PC-9 (cell line): ENCODE measurements at regions not wholly inside any gene's neighbourhood (a gene's known extent, or its start where the extent isn't known, plus 50 kb on each side); places are given as distances from the start of the nearest gene placed in this dataset.

Experiments
- BruUV-seq: library from RNA; stranded (reverse); fragments of 400-500 nt; replicated peaks from 2 replicates; lab custom pipeline; 2021; lab: Mats Ljungman, UMichigan
- CTCF ChIA-PET: fragments of 300-600 bp; sonication (Branson Sonifier 250); formaldehyde crosslinking; loops from one replicate; lab custom pipeline; 2022; ENCODE audit warnings: antibody characterized with exemption; lab: Charles Lee
- POLR2A ChIA-PET: fragments of 300-600 bp; sonication (Branson Sonifier 250); formaldehyde crosslinking; loops from one replicate; lab custom pipeline; 2022; ENCODE audit warnings: antibody characterized with exemption; ENCODE audit not compliant: unreplicated experiment; lab: Charles Lee
- DNase-seq, 2 experiments: peaks; one replicate each; pipeline versions ENCODE4 v3.0.0 to v3.0.0-alpha.2; 2015 to 2022; ENCODE audit warnings: mixed read lengths in 1 of 2
- H2AFZ ChIP-seq: fragments of 200-600 bp; sonication (generic); 2 replicates; pipeline ENCODE4 v1.8.1; 2017; ENCODE audit warnings: antibody characterized with exemption
- H3F3A ChIP-seq: fragments of 200-600 bp; sonication (generic); 2 replicates; pipeline ENCODE4 v1.8.1; 2017; ENCODE audit warnings: antibody characterized with exemption, mild to moderate bottlenecking, low read depth; ENCODE audit not compliant: insufficient read depth
- H3K27ac ChIP-seq: fragments of 200-600 bp; sonication (generic); 2 replicates; pipeline ENCODE4 v1.6.1; 2016; ENCODE audit warnings: mixed run types
- H3K27me3 ChIP-seq: fragments of 200-600 bp; sonication (generic); 2 replicates; pipeline ENCODE4 v1.6.1; 2016; ENCODE audit warnings: low read depth, mixed run types; ENCODE audit not compliant: insufficient read depth
- H3K36me3 ChIP-seq: fragments of 200-600 bp; sonication (generic); 2 replicates; pipeline ENCODE4 v1.6.1; 2016; ENCODE audit warnings: low read depth, mixed run types
- H3K4me1 ChIP-seq: fragments of 200-600 bp; sonication (generic); replicated peaks from 2 replicates; pipeline ENCODE4 v1.6.1; 2016; ENCODE audit warnings: mixed run types; ENCODE audit not compliant: insufficient read depth
- H3K4me2 ChIP-seq: fragments of 200-600 bp; sonication (generic); 2 replicates; pipeline ENCODE4 v1.6.1; 2017; ENCODE audit warnings: mixed run types
- H3K4me3 ChIP-seq: fragments of 200-600 bp; sonication (generic); 2 replicates; pipeline ENCODE4 v1.6.1; 2016; ENCODE audit warnings: mixed run types
- H3K79me2 ChIP-seq: fragments of 200-600 bp; sonication (generic); 2 replicates; pipeline ENCODE4 v1.6.1; 2017; ENCODE audit warnings: low read depth, mixed run types
- H3K9me2 ChIP-seq: fragments of 200-600 bp; sonication (generic); 2 replicates; pipeline ENCODE4 v1.8.1; 2017; ENCODE audit warnings: mild to moderate bottlenecking; ENCODE audit not compliant: insufficient read depth
- H3K9me3 ChIP-seq: fragments of 200-600 bp; sonication (generic); 2 replicates; pipeline ENCODE4 v1.8.1; 2016; ENCODE audit warnings: low read depth; ENCODE audit not compliant: insufficient read depth
- H4K20me1 ChIP-seq: fragments of 200-600 bp; sonication (generic); 2 replicates; pipeline ENCODE4 v1.8.1; 2017; ENCODE audit not compliant: insufficient read depth
- CTCF ChIP-seq: fragments of 200-600 bp; sonication (generic); conservative IDR thresholded peaks from 2 replicates; pipeline ENCODE4 v1.6.1; 2017; ENCODE audit warnings: mixed run types, antibody characterized with exemption, mild to moderate bottlenecking, moderate library complexity
- EZH2 ChIP-seq: fragments of 200-600 bp; sonication (generic); IDR thresholded peaks from 2 replicates; pipeline ENCODE4 v1.8.0; 2017; ENCODE audit warnings: antibody characterized with exemption, low read depth
- intact Hi-C: fragments of 100-400 bp; cut with micrococcal nuclease; formaldehyde crosslinking; loops from one replicate; pipeline ENCODE4 v1.10.0; 2022; ENCODE audit not compliant: unreplicated experiment

GRCh38 chr2:163984986-163985385, 249.2 kb upstream of the FIGN start:
- Histone ChIP-seq H3K9me2 (no peaks in the 10 kb centered on the region), H2AFZ (no peak overlapping the region), H3K4me3 (no peak overlapping the region), H3K79me2 (no peaks in the 10 kb centered on the region), H3F3A (no peaks in the 10 kb centered on the region), H3K27ac (no peak overlapping the region), H4K20me1 (no peaks in the 10 kb centered on the region), H3K4me2 (no peak overlapping the region), H3K27me3 (no peaks in the 10 kb centered on the region), H3K36me3 (no peaks in the 10 kb centered on the region), H3K4me1 (no peaks in the 10 kb centered on the region), H3K9me3 (no peaks in the 10 kb centered on the region)
- TF ChIP-seq EZH2 (no peak), CTCF (no peak)
- no peak for DNase-seq
- intact Hi-C loops = no loop called here
- BruUV-seq = no TSS peak
- ChIA-PET CTCF (no interaction called here), POLR2A (no interaction called here)

GRCh38 chr2:163983911-163984310, 248.1 kb upstream of the FIGN start:
- H3K36me3 ChIP-seq = no peaks in the 10 kb centered on the region
- no peaks in the 10 kb centered on the region for H3K9me2 ChIP-seq
- no peaks in the 10 kb centered on the region for H3K9me3 ChIP-seq
- no peak overlapping the region for H2AFZ ChIP-seq
- no TSS peak for BruUV-seq
- H4K20me1 ChIP-seq = no peaks in the 10 kb centered on the region
- no peak overlapping the region for H3K27ac ChIP-seq
- H3K4me2 ChIP-seq = no peak overlapping the region
- H3K4me1 ChIP-seq = no peaks in the 10 kb centered on the region
- CTCF ChIA-PET = no interaction called here
- no peak overlapping the region for H3K4me3 ChIP-seq
- H3K79me2 ChIP-seq = no peaks in the 10 kb centered on the region
- no peak for TF ChIP-seq EZH2
- no peaks in the 10 kb centered on the region for H3K27me3 ChIP-seq
- POLR2A ChIA-PET = no interaction called here
- H3F3A ChIP-seq = no peaks in the 10 kb centered on the region
- intact Hi-C loops = no loop called here
- DNase-seq = no peak

- Histone ChIP-seq H2AFZ (no peak overlapping the region), H3F3A (no peaks in the 10 kb centered on the region), H3K4me2 (no peak overlapping the region), H4K20me1 (no peaks in the 10 kb centered on the region), H3K27me3 (no peaks in the 10 kb centered on the region), H3K4me3 (no peak overlapping the region), H3K4me1 (no peaks in the 10 kb centered on the region), H3K36me3 (no peaks in the 10 kb centered on the region), H3K79me2 (no peaks in the 10 kb centered on the region), H3K9me2 (no peaks in the 10 kb centered on the region), H3K9me3 (no peaks in the 10 kb centered on the region), H3K27ac (no peak overlapping the region)
- no peak for DNase-seq
- TF ChIP-seq CTCF (no peak), EZH2 (no peak)
- BruUV-seq = no TSS peak
- ChIA-PET POLR2A (no interaction called here), CTCF (no interaction called here)
- intact Hi-C loops = no loop called here
Measured at GRCh38 chr2:163982938-163983337, 247.1 kb upstream of the FIGN start.

- H4K20me1 ChIP-seq = no peaks in the 10 kb centered on the region
- H3K27ac ChIP-seq = no peak overlapping the region
- H3K9me3 ChIP-seq = no peaks in the 10 kb centered on the region
- ChIA-PET CTCF (no interaction called here), POLR2A (no interaction called here)
- no peaks in the 10 kb centered on the region for H3K4me1 ChIP-seq
- H3F3A ChIP-seq = no peaks in the 10 kb centered on the region
- no peak overlapping the region for H3K4me3 ChIP-seq
- H2AFZ ChIP-seq = no peak overlapping the region
- TF ChIP-seq CTCF (no peak), EZH2 (no peak)
- intact Hi-C loops = no loop called here
- H3K79me2 ChIP-seq = no peaks in the 10 kb centered on the region
- H3K4me2 ChIP-seq = no peak overlapping the region
- no peaks in the 10 kb centered on the region for H3K36me3 ChIP-seq
- BruUV-seq = no TSS peak
- DNase-seq = no peak
- H3K27me3 ChIP-seq = no peaks in the 10 kb centered on the region
- no peaks in the 10 kb centered on the region for H3K9me2 ChIP-seq
Measured at GRCh38 chr2:163974766-163975165, 239.0 kb upstream of the FIGN start.
